K562 (cell line): ENCODE measurements at regions not wholly inside any gene's neighbourhood (a gene's known extent, or its start where the extent isn't known, plus 50 kb on each side); places are given as distances from the start of the nearest gene placed in this dataset.

ENCODE experiments used
- ATAC-seq: fragments of 200-7000 bp; cut with Tn5 transposase; 3 replicates; pipeline ENCODE4 v1.9.1; 2020; ENCODE audit warnings: moderate library complexity
- BruUV-seq: library from RNA; stranded (reverse); fragments of 400-500 nt; replicated peaks from 2 replicates; lab custom pipeline; 2021; lab: Mats Ljungman, UMichigan
- CTCF ChIA-PET: fragments of 300-600 bp; formaldehyde crosslinking; extraction: SDS; loops from one replicate; lab custom pipeline; 2021; ENCODE audit warnings: low intra/inter-chr PET ratio; lab: Yijun Ruan, JAX
- POLR2A ChIA-PET: fragments of 300-600, 350-650 bp; sonication (Branson Sonifier 250); formaldehyde crosslinking; extraction: SDS; loops from one replicate; lab custom pipeline; 2021; ENCODE audit warnings: antibody characterized with exemption, inconsistent platforms; lab: Yijun Ruan, JAX
- DNase-seq, 4 experiments: peaks; one replicate each; pipeline versions ENCODE4 v3.0.0 to v3.0.0-alpha.2; 2011 to 2018; ENCODE audit warnings: low spot score in 3 of 4, mixed read lengths in 3 of 4; ENCODE audit errors: extremely low read depth in 1 of 4
- FAIRE-seq: peaks from 2 replicates; lab custom pipeline; 2011; peaks lifted over from hg19 to GRCh38; lab: Jason Lieb, UNC
- H2AFZ ChIP-seq: 2 replicates; pipeline ENCODE4 v1.6.0; 2011; ENCODE audit warnings: low read depth, low read length, control low read depth, inconsistent platforms
- H3K27ac ChIP-seq: fragments of 200-600 bp; 3 replicates; pipeline ENCODE4 v1.8.0; 2011; ENCODE audit warnings: low read depth, mild to moderate bottlenecking, control low read depth, inconsistent platforms, low read length, moderate library complexity, mixed read lengths; ENCODE audit errors: extremely low read depth
- H3K27me3 ChIP-seq, 2 experiments: fragments of 300-600 bp in 1 of 2; 2 replicates in 1 of 2; 3 replicates in 1 of 2; pipeline versions ENCODE4 v1.6.0 to v1.8.0; 2011; ENCODE audit warnings: inconsistent platforms in 2 of 2, low read length in 2 of 2, mild to moderate bottlenecking in 1 of 2, mixed read lengths in 1 of 2, moderate library complexity in 1 of 2; ENCODE audit not compliant: control insufficient read depth in 2 of 2, insufficient read depth in 2 of 2
- H3K36me3 ChIP-seq: fragments of 300-600 bp; 3 replicates; pipeline ENCODE4 v1.8.0; 2011; ENCODE audit warnings: mild to moderate bottlenecking, low read length, inconsistent platforms; ENCODE audit not compliant: control insufficient read depth, insufficient read depth
- H3K4me1 ChIP-seq, 2 experiments: fragments of 200-600 bp in 1 of 2; replicated peaks in 1 of 2; 2 replicates in 1 of 2; 3 replicates in 1 of 2; pipeline versions ENCODE4 v1.5.1 to v1.8.0; 2011; ENCODE audit warnings: inconsistent platforms in 2 of 2, low read length in 2 of 2, mild to moderate bottlenecking in 1 of 2, mixed read lengths in 1 of 2, moderate library complexity in 1 of 2; ENCODE audit not compliant: control insufficient read depth in 2 of 2, insufficient read depth in 2 of 2
- H3K4me2 ChIP-seq: 2 replicates; pipeline ENCODE4 v1.6.1; 2011; ENCODE audit warnings: low read length, control low read depth, inconsistent platforms, mixed read lengths; ENCODE audit not compliant: insufficient read depth
- H3K4me3 ChIP-seq: fragments of 200-600 bp; sonication (generic), shearing (Covaris generic); 2 replicates; pipeline ENCODE4 v1.5.1; 2016; ENCODE audit warnings: control low read depth, inconsistent platforms
- H3K79me2 ChIP-seq: fragments of 200-600 bp; 3 replicates; pipeline ENCODE4 v1.8.0; 2011; ENCODE audit warnings: low read length, inconsistent platforms; ENCODE audit not compliant: control insufficient read depth, insufficient read depth
- H3K9ac ChIP-seq, 2 experiments: 2 replicates each; pipeline versions ENCODE4 v1.6.0 to v1.6.1; 2011; ENCODE audit warnings: low read depth in 2 of 2, low read length in 2 of 2, control low read depth in 1 of 2, inconsistent platforms in 1 of 2, mild to moderate bottlenecking in 1 of 2, mixed read lengths in 1 of 2; ENCODE audit not compliant: insufficient read depth in 1 of 2
- H3K9me1 ChIP-seq: one replicate; pipeline ENCODE4 v1.6.0; 2011; ENCODE audit warnings: inconsistent platforms, mild to moderate bottlenecking, low read length, moderate library complexity; ENCODE audit not compliant: control insufficient read depth, insufficient read depth
- H3K9me3 ChIP-seq: replicated peaks from 2 replicates; pipeline ENCODE4 v1.5.1; 2011; ENCODE audit warnings: low read depth, low read length, inconsistent platforms; ENCODE audit not compliant: control insufficient read depth, insufficient read depth
- H4K20me1 ChIP-seq: replicated peaks from 2 replicates; pipeline ENCODE4 v1.6.1; 2011; ENCODE audit warnings: low read length, inconsistent platforms, mixed read lengths; ENCODE audit not compliant: control insufficient read depth, insufficient read depth
- ARID2 ChIP-seq: fragments of 450-650 bp; IDR thresholded peaks from 2 replicates; pipeline ENCODE4 v1.6.1; 2017; ENCODE audit warnings: antibody characterized with exemption, mild to moderate bottlenecking
- CGGBP1 ChIP-seq: fragments of 250-450 bp; sonication (Bioruptor Pico); IDR thresholded peaks from 2 replicates; pipeline ENCODE4 v1.9.0; 2021; ENCODE audit warnings: mild to moderate bottlenecking
- ELF4 ChIP-seq: fragments of 450-650 bp; formaldehyde crosslinking; IDR thresholded peaks from 2 replicates; pipeline ENCODE4 v1.4.0; 2022; ENCODE audit warnings: missing genetic modification characterization
- HOXB6 ChIP-seq: fragments of 250-450 bp; sonication (Bioruptor Pico); IDR thresholded peaks from 2 replicates; pipeline ENCODE4 v1.5.1; 2022; ENCODE audit warnings: mild to moderate bottlenecking, borderline replicate concordance
- KLF10 ChIP-seq: fragments of 250-450 bp; sonication (Bioruptor Pico); IDR thresholded peaks from 2 replicates; pipeline ENCODE4 v1.6.1; 2021; ENCODE audit warnings: matching md5 sums
- RHOXF2B ChIP-seq: fragments of 250-450 bp; sonication (Bioruptor Pico); conservative IDR thresholded peaks from 2 replicates; pipeline ENCODE4 v1.5.1; 2021
- SMAD2 ChIP-seq: fragments of 150-350 bp; IDR thresholded peaks from 2 replicates; pipeline ENCODE4 v1.6.1; 2014; ENCODE audit warnings: low read depth, mild to moderate bottlenecking, low read length
- TEAD2 ChIP-seq: fragments of 450-650 bp; IDR thresholded peaks from 2 replicates; pipeline ENCODE4 v1.6.1; 2016; ENCODE audit warnings: missing genetic modification characterization, control low read depth, missing compliant biosample characterization
- WGBS: fragments of 100-300 bp; shearing (Covaris generic); methylation state at CpG from one replicate; pipeline ENCODE4 v1.1.6; 2016; ENCODE audit warnings: low coverage, mixed read lengths; ENCODE audit not compliant: insufficient coverage; ENCODE audit errors: missing lambda C conversion rate; 5-methylcytosine and 5-hydroxymethylcytosine counted together
- in situ Hi-C: fragments of 300-500 bp; cut with MboI; formaldehyde crosslinking; loops from 4 replicates; pipeline ENCODE4 v1.15.0; 2018; ENCODE audit warnings: inconsistent platforms, mixed read lengths
- intact Hi-C: fragments of 100-400 bp; cut with micrococcal nuclease; formaldehyde crosslinking; loops from 2 replicates; pipeline ENCODE4 v1.14.2; 2022
- TF ChIP-seq, protein P1 (sequence below): fragments of 450-650 bp; formaldehyde crosslinking; IDR thresholded peaks from 2 replicates; pipeline ENCODE4 v1.4.0; 2020; ENCODE audit warnings: mild to moderate bottlenecking, moderate library complexity

- ATAC-seq, result no peak
- Histone ChIP-seq H3K9me3 (no peaks in the 10 kb centered on the region), H3K4me2 (no peak overlapping the region), H2AFZ (no peak overlapping the region), H3K27ac (no peak overlapping the region), H3K4me3 (no peak overlapping the region), H3K4me1 (no peaks in the 10 kb centered on the region), H3K9me1 (no peaks in the 10 kb centered on the region), H3K36me3 (no peaks in the 10 kb centered on the region), H3K79me2 (no peaks in the 10 kb centered on the region), H3K27me3 (no peaks in the 10 kb centered on the region), H4K20me1 (no peaks in the 10 kb centered on the region), H3K9ac (no peak overlapping the region)
- 0% methylated on average over 2 of the region's 2 CpGs for WGBS
- ChIA-PET POLR2A (no interaction called here), CTCF (no interaction called here)
- DNase-seq, result no peak
- no TSS peak for BruUV-seq
- in situ Hi-C loops, result no loop called here
- intact Hi-C loops, result no loop called here
- TF ChIP-seq ELF4, result no peak
- TF ChIP-seq KLF10 (CRISPR knock-in tag), result no peak
- TF ChIP-seq RHOXF2B (CRISPR knock-in tag), result no peak
- TF ChIP-seq ARID2, result no peak
- TF ChIP-seq CGGBP1 (CRISPR knock-in tag), result no peak
- TF ChIP-seq, protein P1, sequence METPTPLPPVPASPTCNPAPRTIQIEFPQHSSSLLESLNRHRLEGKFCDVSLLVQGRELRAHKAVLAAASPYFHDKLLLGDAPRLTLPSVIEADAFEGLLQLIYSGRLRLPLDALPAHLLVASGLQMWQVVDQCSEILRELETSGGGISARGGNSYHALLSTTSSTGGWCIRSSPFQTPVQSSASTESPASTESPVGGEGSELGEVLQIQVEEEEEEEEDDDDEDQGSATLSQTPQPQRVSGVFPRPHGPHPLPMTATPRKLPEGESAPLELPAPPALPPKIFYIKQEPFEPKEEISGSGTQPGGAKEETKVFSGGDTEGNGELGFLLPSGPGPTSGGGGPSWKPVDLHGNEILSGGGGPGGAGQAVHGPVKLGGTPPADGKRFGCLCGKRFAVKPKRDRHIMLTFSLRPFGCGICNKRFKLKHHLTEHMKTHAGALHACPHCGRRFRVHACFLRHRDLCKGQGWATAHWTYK, result no peak
- no peak for TF ChIP-seq SMAD2
- TF ChIP-seq TEAD2 (tag), result no peak
- TF ChIP-seq HOXB6, result no peak
- no peak for FAIRE-seq
These were observed 568.3 kb downstream of the KIF20B start for GRCh38 chr10:90269699-90270098.
